MM.1S (cell line): ENCODE measurements at regions not wholly inside any gene's neighbourhood (a gene's known extent, or its start where the extent isn't known, plus 50 kb on each side); places are given as distances from the start of the nearest gene placed in this dataset.

Experiments used
- EZH2phosphoT487 ChIP-seq: fragments of 300-600 bp; sonication (generic); IDR thresholded peaks from 2 replicates; pipeline ENCODE4 v1.6.1; 2018; ENCODE audit warnings: antibody characterized with exemption, low read length
- TF ChIP-seq, protein P1 (sequence below): fragments of 300-600 bp; sonication (generic); IDR thresholded peaks from 2 replicates; pipeline ENCODE4 v1.5.1; 2016; ENCODE audit warnings: antibody characterized with exemption, low read length, mixed read lengths

DNA sequence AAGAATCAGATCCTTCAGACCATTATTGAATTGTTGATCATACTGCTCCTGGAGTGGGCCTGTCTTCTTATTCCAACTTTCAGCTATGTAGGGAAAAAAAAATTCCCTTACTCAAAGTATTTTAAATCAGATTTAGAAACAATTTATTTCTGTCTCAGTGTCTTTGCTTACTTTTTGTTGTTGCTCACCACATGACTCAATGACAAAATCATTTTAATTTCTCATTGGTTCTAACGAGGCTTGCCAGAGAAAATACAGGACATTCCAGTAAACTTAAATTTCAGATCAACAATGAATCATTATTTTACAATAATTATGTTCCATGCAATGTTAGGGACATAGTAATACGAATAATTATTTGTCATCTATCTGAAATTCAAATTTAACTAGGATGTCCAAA lies 748.5 kb upstream of the CBLB start:
- TF ChIP-seq, protein P1, sequence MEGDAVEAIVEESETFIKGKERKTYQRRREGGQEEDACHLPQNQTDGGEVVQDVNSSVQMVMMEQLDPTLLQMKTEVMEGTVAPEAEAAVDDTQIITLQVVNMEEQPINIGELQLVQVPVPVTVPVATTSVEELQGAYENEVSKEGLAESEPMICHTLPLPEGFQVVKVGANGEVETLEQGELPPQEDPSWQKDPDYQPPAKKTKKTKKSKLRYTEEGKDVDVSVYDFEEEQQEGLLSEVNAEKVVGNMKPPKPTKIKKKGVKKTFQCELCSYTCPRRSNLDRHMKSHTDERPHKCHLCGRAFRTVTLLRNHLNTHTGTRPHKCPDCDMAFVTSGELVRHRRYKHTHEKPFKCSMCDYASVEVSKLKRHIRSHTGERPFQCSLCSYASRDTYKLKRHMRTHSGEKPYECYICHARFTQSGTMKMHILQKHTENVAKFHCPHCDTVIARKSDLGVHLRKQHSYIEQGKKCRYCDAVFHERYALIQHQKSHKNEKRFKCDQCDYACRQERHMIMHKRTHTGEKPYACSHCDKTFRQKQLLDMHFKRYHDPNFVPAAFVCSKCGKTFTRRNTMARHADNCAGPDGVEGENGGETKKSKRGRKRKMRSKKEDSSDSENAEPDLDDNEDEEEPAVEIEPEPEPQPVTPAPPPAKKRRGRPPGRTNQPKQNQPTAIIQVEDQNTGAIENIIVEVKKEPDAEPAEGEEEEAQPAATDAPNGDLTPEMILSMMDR, result no peak
- no peak for TF ChIP-seq EZH2phosphoT487
